Liver (tissue), 3 donors: ENCODE measurements at regions not wholly inside any gene's neighbourhood (a gene's known extent, or its start where the extent isn't known, plus 50 kb on each side); places are given as distances from the start of the nearest gene placed in this dataset.

Source experiments
- EGR1 ChIP-seq, 2 donors: IDR thresholded peaks; 2 replicates each; pipeline ENCODE4 v1.6.1; 2016 to 2018; ENCODE audit warnings: antibody characterized with exemption in 2 of 2, low read depth in 2 of 2
- GABPA ChIP-seq, 2 donors: IDR thresholded peaks in 1 of 2; conservative IDR thresholded peaks in 1 of 2; 2 replicates each; pipeline ENCODE4 v1.6.1; 2016; ENCODE audit warnings: antibody characterized with exemption in 2 of 2, mild to moderate bottlenecking in 1 of 2, moderate library complexity in 1 of 2
- JUND ChIP-seq, 2 donors: IDR thresholded peaks; 2 replicates each; pipeline ENCODE4 v1.6.1; 2016; ENCODE audit warnings: antibody characterized with exemption in 2 of 2
- RXRA ChIP-seq, 2 donors: IDR thresholded peaks; 2 replicates each; pipeline ENCODE4 v1.6.1; 2017 to 2018; ENCODE audit warnings: antibody characterized with exemption in 2 of 2, mild to moderate bottlenecking in 1 of 2
- SP1 ChIP-seq: IDR thresholded peaks from 2 replicates; pipeline ENCODE4 v1.6.1; 2018; ENCODE audit warnings: antibody characterized with exemption, mild to moderate bottlenecking
- TAF1 ChIP-seq: conservative IDR thresholded peaks from 2 replicates; pipeline ENCODE4 v1.6.1; 2016; ENCODE audit warnings: antibody characterized with exemption, mild to moderate bottlenecking
- YY1 ChIP-seq: IDR thresholded peaks from 2 replicates; pipeline ENCODE4 v1.6.1; 2016; ENCODE audit warnings: antibody characterized with exemption, mild to moderate bottlenecking
- TF ChIP-seq, protein P1 (sequence below): fragments of 150-350 bp; IDR thresholded peaks from 2 replicates; pipeline ENCODE4 v1.5.1; 2017; ENCODE audit warnings: improper control_type of control experiment, low read depth, low read length; ENCODE audit not compliant: missing input control
- TF ChIP-seq, protein P2 (sequence below): IDR thresholded peaks from 2 replicates; pipeline ENCODE4 v1.6.1; 2016; ENCODE audit warnings: antibody characterized with exemption
- TF ChIP-seq, protein P3 (sequence below): IDR thresholded peaks from 2 replicates; pipeline ENCODE4 v1.6.1; 2016; ENCODE audit warnings: antibody characterized with exemption
- TF ChIP-seq, protein P4 (sequence below): IDR thresholded peaks from 2 replicates; pipeline ENCODE4 v1.6.1; 2016; ENCODE audit warnings: antibody characterized with exemption
- TF ChIP-seq, protein P5 (sequence below): IDR thresholded peaks from 2 replicates; pipeline ENCODE4 v1.6.1; 2016; ENCODE audit warnings: antibody characterized with exemption, mild to moderate bottlenecking
- donor health status: healthy.
- donor health status: healthy.

- TF ChIP-seq, protein P1, sequence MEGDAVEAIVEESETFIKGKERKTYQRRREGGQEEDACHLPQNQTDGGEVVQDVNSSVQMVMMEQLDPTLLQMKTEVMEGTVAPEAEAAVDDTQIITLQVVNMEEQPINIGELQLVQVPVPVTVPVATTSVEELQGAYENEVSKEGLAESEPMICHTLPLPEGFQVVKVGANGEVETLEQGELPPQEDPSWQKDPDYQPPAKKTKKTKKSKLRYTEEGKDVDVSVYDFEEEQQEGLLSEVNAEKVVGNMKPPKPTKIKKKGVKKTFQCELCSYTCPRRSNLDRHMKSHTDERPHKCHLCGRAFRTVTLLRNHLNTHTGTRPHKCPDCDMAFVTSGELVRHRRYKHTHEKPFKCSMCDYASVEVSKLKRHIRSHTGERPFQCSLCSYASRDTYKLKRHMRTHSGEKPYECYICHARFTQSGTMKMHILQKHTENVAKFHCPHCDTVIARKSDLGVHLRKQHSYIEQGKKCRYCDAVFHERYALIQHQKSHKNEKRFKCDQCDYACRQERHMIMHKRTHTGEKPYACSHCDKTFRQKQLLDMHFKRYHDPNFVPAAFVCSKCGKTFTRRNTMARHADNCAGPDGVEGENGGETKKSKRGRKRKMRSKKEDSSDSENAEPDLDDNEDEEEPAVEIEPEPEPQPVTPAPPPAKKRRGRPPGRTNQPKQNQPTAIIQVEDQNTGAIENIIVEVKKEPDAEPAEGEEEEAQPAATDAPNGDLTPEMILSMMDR = no peak
- no peak for TF ChIP-seq JUND (IDR thresholded peaks at IDR 0.05)
- TF ChIP-seq, protein P2, sequence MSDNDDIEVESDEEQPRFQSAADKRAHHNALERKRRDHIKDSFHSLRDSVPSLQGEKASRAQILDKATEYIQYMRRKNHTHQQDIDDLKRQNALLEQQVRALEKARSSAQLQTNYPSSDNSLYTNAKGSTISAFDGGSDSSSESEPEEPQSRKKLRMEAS = no peak
- no peak for TF ChIP-seq RXRA (IDR thresholded peaks at IDR 0.05)
- TF ChIP-seq, protein P3, sequence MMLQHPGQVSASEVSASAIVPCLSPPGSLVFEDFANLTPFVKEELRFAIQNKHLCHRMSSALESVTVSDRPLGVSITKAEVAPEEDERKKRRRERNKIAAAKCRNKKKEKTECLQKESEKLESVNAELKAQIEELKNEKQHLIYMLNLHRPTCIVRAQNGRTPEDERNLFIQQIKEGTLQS = no peak
- TF ChIP-seq, protein P4, sequence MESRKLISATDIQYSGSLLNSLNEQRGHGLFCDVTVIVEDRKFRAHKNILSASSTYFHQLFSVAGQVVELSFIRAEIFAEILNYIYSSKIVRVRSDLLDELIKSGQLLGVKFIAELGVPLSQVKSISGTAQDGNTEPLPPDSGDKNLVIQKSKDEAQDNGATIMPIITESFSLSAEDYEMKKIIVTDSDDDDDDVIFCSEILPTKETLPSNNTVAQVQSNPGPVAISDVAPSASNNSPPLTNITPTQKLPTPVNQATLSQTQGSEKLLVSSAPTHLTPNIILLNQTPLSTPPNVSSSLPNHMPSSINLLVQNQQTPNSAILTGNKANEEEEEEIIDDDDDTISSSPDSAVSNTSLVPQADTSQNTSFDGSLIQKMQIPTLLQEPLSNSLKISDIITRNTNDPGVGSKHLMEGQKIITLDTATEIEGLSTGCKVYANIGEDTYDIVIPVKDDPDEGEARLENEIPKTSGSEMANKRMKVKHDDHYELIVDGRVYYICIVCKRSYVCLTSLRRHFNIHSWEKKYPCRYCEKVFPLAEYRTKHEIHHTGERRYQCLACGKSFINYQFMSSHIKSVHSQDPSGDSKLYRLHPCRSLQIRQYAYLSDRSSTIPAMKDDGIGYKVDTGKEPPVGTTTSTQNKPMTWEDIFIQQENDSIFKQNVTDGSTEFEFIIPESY = no peak
- TF ChIP-seq SP1 = no peak
- TF ChIP-seq EGR1 (IDR thresholded peaks at IDR 0.05; ENCODE audit: low read depth in 2 of 2) = no peak
- TF ChIP-seq YY1 = no peak
- TF ChIP-seq, protein P5, sequence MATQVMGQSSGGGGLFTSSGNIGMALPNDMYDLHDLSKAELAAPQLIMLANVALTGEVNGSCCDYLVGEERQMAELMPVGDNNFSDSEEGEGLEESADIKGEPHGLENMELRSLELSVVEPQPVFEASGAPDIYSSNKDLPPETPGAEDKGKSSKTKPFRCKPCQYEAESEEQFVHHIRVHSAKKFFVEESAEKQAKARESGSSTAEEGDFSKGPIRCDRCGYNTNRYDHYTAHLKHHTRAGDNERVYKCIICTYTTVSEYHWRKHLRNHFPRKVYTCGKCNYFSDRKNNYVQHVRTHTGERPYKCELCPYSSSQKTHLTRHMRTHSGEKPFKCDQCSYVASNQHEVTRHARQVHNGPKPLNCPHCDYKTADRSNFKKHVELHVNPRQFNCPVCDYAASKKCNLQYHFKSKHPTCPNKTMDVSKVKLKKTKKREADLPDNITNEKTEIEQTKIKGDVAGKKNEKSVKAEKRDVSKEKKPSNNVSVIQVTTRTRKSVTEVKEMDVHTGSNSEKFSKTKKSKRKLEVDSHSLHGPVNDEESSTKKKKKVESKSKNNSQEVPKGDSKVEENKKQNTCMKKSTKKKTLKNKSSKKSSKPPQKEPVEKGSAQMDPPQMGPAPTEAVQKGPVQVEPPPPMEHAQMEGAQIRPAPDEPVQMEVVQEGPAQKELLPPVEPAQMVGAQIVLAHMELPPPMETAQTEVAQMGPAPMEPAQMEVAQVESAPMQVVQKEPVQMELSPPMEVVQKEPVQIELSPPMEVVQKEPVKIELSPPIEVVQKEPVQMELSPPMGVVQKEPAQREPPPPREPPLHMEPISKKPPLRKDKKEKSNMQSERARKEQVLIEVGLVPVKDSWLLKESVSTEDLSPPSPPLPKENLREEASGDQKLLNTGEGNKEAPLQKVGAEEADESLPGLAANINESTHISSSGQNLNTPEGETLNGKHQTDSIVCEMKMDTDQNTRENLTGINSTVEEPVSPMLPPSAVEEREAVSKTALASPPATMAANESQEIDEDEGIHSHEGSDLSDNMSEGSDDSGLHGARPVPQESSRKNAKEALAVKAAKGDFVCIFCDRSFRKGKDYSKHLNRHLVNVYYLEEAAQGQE = no peak
- TF ChIP-seq TAF1 = no peak
- TF ChIP-seq GABPA (IDR thresholded peaks at IDR 0.05 in 1 of 2, conservative IDR thresholded peaks at IDR 0.05 in 1 of 2) = no peak
Observed at GRCh38 chr3:167895684-167896083, 160.2 kb downstream of the SERPINI1 start.
